DMS79 (cell line): ENCODE measurements at regions not wholly inside any gene's neighbourhood (a gene's known extent, or its start where the extent isn't known, plus 50 kb on each side); places are given as distances from the start of the nearest gene placed in this dataset.
"Not testable (repeated sequence)": the region's sequence is repeated elsewhere in the genome, so short reads cannot be mapped to it uniquely, and the experiment has no call there.

Source experiments
- DNase-seq: peaks from one replicate; lab custom pipeline; 2025; lab: John Stamatoyannopoulos, UW

DNA sequence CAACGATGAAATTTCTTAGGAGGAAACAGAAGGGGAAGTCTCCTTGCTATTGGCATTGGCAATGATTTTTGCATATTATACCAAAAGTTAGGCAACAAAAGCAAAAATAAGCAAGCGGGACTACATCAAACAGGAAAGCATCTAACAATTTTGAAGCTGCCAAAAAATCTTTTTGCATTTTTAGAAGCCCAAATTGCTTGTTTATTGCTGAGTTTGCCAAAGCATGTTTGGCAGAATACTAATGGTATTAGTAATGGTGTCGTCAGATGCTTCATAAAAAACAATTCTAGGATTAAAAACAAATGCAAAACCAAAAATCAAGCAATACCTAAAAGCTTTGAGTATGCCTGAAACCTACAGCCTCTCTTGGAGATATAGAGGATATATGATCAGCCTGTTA is 80.0 kb downstream of the GALR1 start:
- DNase-seq: no peak

- DNase-seq: no peak
These were observed 85.2 kb downstream of the GALR1 start for GRCh38 chr18:77334876-77335275.

DNA sequence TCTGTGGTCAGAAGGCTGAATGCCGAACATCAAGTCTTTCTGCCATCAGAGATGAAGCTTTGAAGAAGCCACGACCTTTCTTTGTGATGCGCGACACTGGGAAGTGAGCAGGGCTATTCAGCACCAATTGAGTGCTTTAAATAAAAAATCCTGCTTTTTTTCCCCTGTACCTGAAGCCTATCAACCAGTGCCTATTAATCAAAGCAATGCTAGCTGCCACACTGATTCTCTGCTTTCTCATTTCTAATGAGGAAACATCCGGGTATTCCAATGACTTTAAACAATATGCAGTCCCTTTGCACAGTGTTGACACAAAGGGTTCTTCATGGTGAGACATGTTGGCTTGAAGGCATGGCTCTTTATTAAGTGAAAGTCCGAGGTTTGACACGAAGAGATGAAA is 88.0 kb downstream of the GALR1 start:
- no peak for DNase-seq

- no peak for DNase-seq
These were observed 89.4 kb downstream of the GALR1 start for GRCh38 chr18:77339093-77339492.

DNA sequence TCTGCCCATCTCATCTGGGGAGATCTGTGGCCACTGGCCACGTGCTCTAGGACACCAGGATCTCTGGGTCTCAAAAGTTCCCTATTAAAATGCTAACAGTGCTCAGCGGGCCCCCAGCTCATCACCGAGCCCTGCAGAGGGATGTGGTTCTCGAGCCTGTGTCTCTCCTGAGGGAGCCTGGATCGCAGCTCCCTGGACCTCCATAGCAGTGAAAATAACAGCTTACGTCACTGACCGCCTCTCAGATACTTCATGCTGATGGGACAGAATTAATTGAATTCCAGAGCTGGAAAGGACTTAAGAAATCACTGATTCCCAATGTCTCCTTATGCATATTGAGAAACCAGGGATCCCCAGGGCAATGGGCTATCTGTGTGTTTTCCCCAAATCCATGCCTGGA is 90.0 kb downstream of the GALR1 start:
- DNase-seq: no peak

- no peak for DNase-seq
These were observed 91.2 kb downstream of the GALR1 start for GRCh38 chr18:77340815-77341214.

DNA sequence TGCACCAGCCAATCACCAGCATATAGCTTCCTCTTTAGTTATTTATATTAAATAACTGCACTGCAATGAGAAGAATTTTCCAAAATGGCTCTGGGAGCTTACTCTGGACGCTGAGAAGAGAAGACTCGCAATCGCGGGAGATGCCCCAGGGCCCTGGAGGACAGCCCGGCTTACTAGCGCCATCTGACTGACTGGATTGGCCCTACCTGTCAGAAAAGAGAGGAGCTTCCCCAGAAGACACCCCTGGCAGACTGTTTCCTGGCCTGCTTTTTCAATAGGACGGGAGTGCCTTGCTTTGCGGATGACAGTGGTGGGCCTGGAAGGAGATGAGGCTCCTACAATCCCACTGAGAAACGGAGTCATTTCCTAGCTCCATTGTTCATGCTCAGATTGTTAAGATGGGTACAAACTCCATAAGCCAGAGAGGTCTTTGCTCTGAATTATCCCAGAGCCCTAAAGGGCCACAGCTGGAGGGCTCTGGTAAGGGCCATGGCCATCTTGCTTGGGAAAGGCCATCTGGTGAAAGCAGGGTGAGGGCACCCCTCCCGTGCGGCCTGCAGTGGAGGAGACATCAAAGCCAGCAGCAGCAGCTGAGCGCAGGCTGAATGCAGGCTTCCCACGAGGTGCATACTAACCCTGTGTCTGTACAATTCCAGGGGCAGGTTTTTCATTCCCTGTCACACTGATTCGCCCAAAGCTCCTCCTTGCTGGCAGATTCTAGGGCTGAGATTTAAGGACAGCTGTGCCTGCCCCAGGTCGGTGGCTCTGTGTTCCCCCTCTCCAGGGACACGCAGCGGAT is 92.1 kb downstream of the GALR1 start:
- DNase-seq: no peak

GRCh38 chr18:77342736-77343135 is 93.1 kb downstream of the GALR1 start:
- no peak for DNase-seq

DNA sequence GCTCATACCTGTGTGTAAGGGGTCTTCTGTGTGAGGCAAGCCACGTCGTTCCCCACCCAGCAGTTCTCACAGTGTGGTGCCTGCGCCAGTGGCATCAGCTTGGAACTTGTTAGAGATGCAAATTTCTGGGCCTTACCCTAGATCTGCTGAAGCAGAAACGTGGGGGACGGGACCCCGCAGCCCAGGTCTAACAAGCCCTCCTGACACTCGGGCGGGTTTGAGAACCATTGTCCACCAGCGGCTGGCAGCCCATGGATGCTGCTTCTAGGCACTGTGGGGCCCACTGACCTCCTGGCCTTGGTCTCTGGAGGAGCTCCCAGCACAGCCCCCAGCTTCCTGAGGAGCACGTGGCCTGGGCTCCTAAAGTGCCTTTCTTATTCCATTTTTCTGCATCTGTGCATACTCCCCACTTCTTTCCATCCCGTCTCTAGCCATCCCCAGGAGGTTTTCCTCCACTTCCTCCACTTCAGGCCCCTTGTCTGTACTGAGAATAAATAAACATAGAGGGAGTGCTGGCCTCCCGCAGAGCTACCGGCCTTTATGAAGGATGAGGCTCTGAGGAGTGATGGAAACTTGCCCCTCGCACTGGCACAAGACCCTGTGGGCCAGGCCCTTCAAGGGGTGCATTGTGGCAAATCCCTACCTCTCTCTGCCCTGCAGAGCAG is 94.3 kb downstream of the GALR1 start:
- no peak for DNase-seq

- no peak for DNase-seq
These were observed 95.3 kb downstream of the GALR1 start for GRCh38 chr18:77344786-77345500.

GRCh38 chr18:77346208-77346810 is 96.7 kb downstream of the GALR1 start:
- DNase-seq: no peak

DNA sequence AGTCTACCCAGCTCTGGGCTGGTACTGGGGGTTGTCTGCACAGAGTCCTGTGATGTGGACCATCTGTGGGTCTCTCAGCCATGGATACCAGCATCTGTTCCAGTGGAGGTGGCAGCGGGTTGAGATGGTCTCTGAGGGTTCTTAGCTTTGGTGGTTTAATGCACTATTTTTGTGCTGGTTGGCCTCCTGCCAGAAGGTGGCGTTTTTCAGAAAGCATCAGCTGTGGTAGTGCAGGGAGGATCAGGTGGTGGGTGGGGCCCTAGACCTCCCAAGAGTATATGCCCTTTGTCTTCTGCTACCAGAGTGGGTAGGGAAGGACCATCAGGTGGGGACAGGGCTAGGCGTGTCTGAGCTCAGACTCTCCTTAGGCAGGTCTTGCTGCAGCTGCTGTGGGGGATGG is 103.7 kb downstream of the GALR1 start:
- not testable (repeated sequence) for DNase-seq

- DNase-seq: no peak
These were observed 110.1 kb downstream of the GALR1 start for GRCh38 chr18:77359561-77360314.

GRCh38 chr18:77360315-77361190 is 110.9 kb downstream of the GALR1 start:
- no peak for DNase-seq

DNA sequence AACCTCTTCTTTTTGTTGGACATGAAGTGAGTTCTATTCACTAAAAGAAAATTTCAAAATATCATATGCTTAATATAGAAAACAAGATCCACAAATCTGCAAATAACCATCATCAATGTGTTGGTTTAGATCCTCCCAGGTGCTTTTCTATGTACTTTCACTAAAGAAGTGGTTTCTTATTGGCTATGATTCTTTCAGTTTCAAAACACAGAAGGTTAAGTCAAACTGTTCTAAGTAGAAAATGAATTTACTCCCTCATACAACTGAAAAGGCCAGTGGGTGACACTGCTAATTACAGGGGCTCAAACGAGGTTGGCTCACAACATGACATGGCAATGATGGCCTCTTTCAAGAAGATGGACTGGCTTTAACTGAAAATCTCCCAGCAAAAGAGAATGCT is 111.7 kb downstream of the GALR1 start:
- DNase-seq: no peak

GRCh38 chr18:77365667-77366066 is 116.0 kb downstream of the GALR1 start:
- no peak for DNase-seq

GRCh38 chr18:77366067-77366719 is 116.5 kb downstream of the GALR1 start:
- DNase-seq: no peak

DNA sequence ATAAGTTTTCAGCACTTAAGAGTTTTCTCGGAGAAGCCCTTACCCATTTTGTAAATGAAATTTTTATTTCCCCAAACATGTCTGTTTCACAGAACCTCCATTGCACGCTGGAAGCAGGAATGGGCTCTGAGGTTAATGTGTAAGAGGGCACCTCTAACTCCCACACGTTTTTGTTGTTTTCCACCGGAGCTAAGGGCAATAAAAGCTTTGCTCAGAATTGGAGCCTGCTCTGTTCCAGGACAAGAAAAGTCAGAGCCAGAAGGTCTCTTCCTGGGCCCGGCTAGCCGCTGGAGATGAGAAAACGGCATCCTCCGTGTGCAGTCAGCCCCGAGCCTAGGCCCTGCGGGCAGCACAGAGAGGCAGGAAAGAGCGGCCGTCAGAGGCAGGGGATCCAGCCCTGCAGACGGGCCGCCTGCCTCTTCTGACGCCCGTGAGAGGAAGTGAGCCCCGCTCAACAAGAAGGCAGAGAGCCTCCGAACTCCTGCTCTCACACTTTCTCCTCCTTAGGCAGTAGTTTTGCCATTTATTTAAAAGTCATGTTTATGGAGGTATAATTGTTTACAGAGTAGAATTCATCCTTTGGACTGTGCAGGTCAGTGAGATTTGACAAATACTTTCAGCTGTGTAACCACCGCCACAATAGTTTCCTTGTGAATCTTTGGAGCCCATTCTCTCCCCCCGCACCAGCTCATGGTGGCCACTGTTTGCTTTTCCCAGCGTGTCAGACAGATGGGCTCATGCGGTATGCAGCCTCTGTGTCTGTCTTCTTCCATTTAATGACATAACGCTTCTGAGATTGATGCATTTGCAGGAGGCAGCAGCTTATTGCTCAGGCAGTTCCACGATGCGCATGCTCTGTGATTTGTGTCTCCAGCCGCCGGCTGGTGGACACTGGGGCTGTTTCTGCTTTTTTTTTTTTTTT is 117.3 kb downstream of the GALR1 start:
- DNase-seq: no peak

GRCh38 chr18:77369644-77370043 is 120.0 kb downstream of the GALR1 start:
- DNase-seq: no peak
